Lung (tissue), 11 donors: ENCODE measurements at regions not wholly inside any gene's neighbourhood (a gene's known extent, or its start where the extent isn't known, plus 50 kb on each side); places are given as distances from the start of the nearest gene placed in this dataset.

Source experiments
- ATAC-seq: fragments of 200-7000 bp; cut with Tn5 transposase; one replicate; pipeline ENCODE4 v1.9.1; 2020; ENCODE audit warnings: moderate number of reproducible peaks; ENCODE audit not compliant: insufficient read depth, low FRiP score
- DNase-seq, 3 donors: peaks; one replicate each; pipeline ENCODE4 v3.0.0-alpha.2; 2013 to 2017
- H3K27ac ChIP-seq, 2 donors: one replicate each; pipeline ENCODE4 v1.5.1; 2013; ENCODE audit warnings: mild to moderate bottlenecking in 2 of 2, moderate library complexity in 2 of 2, control low read depth in 1 of 2, inconsistent platforms in 1 of 2, low read depth in 1 of 2, low read length in 1 of 2
- H3K27me3 ChIP-seq, 3 donors: one replicate each; pipeline ENCODE4 v1.5.1; 2013; ENCODE audit warnings: low read length in 2 of 3; ENCODE audit not compliant: control insufficient read depth in 3 of 3, insufficient read depth in 3 of 3
- H3K36me3 ChIP-seq, 4 donors: one replicate each; pipeline ENCODE4 v1.5.1; 2013; ENCODE audit warnings: low read length in 4 of 4, mild to moderate bottlenecking in 1 of 4, moderate library complexity in 1 of 4; ENCODE audit not compliant: control insufficient read depth in 4 of 4, insufficient read depth in 4 of 4
- H3K4me1 ChIP-seq, 5 donors: one replicate each; pipeline ENCODE4 v1.5.1; 2013; ENCODE audit warnings: low read length in 5 of 5, mild to moderate bottlenecking in 2 of 5, moderate library complexity in 1 of 5; ENCODE audit not compliant: control insufficient read depth in 5 of 5, insufficient read depth in 5 of 5
- H3K4me3 ChIP-seq: one replicate; pipeline ENCODE4 v1.5.1; 2013; ENCODE audit warnings: mild to moderate bottlenecking, control low read depth, moderate library complexity
- H3K9ac ChIP-seq, 2 donors: one replicate each; pipeline ENCODE4 v1.5.1; 2013; ENCODE audit warnings: low read length in 2 of 2, control low read depth in 1 of 2; ENCODE audit not compliant: insufficient read depth in 1 of 2
- H3K9me3 ChIP-seq, 4 donors: one replicate each; pipeline ENCODE4 v1.5.1; 2013; ENCODE audit warnings: low read length in 3 of 4, mild to moderate bottlenecking in 1 of 4, moderate library complexity in 1 of 4; ENCODE audit not compliant: control insufficient read depth in 4 of 4, insufficient read depth in 3 of 4
- WGBS, 2 donors: extraction: QIAGEN DNeasy Blood & Tissue Kit; methylation state at CpG; one replicate each; pipeline ENCODE4 v1.1.7; 2013; 5-methylcytosine and 5-hydroxymethylcytosine counted together
- TF ChIP-seq, protein P1 (sequence below): IDR thresholded peaks from 2 replicates; pipeline ENCODE4 v1.5.1; 2012; ENCODE audit warnings: mild to moderate bottlenecking; ENCODE audit errors: control extremely low read depth, extremely low read depth
- donor health status: control.
- donor health status: control.
- donor health status: Bipolar disorder and iron deficiency.
- donor health status: healthy.
- donor health status: DM: yes; HTN: yes; CAD: no.

GRCh38 chr3:177731644-177732268 lies 534.5 kb upstream of the TBL1XR1 start:
- ATAC-seq (no peak), DNase-seq (no peak)
- no peaks in the 10 kb centered on the region for H3K36me3 ChIP-seq
- no peak overlapping the region for H3K4me3 ChIP-seq
- TF ChIP-seq, protein P1, sequence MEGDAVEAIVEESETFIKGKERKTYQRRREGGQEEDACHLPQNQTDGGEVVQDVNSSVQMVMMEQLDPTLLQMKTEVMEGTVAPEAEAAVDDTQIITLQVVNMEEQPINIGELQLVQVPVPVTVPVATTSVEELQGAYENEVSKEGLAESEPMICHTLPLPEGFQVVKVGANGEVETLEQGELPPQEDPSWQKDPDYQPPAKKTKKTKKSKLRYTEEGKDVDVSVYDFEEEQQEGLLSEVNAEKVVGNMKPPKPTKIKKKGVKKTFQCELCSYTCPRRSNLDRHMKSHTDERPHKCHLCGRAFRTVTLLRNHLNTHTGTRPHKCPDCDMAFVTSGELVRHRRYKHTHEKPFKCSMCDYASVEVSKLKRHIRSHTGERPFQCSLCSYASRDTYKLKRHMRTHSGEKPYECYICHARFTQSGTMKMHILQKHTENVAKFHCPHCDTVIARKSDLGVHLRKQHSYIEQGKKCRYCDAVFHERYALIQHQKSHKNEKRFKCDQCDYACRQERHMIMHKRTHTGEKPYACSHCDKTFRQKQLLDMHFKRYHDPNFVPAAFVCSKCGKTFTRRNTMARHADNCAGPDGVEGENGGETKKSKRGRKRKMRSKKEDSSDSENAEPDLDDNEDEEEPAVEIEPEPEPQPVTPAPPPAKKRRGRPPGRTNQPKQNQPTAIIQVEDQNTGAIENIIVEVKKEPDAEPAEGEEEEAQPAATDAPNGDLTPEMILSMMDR = no peak
- H3K9me3 ChIP-seq = no peaks in the 10 kb centered on the region
- H3K27ac ChIP-seq = no peak overlapping the region
- H3K4me1 ChIP-seq = peaks cover 0 to 25% (median 0%) of the 10 kb centered on the region in 5 donors
- 88 to 93% methylated on average over 3 of the region's 3 CpGs for WGBS, 2 donors
- H3K9ac ChIP-seq = no peak overlapping the region
- no peaks in the 10 kb centered on the region for H3K27me3 ChIP-seq

GRCh38 chr3:177733233-177733632 lies 536.0 kb upstream of the TBL1XR1 start:
- DNase-seq = no peak
- Histone ChIP-seq H3K4me3 (no peak overlapping the region), H3K9ac (no peak overlapping the region), H3K27ac (no peak overlapping the region), H3K9me3 (no peaks in the 10 kb centered on the region), H3K27me3 (no peaks in the 10 kb centered on the region), H3K4me1 (peaks cover 0 to 25% (median 0%) of the 10 kb centered on the region in 5 donors), H3K36me3 (no peaks in the 10 kb centered on the region)
- TF ChIP-seq, protein P1 = no peak
- WGBS, 2 donors = 84 to 87% methylated on average over 1 of the region's 1 CpG
- ATAC-seq = no peak

DNA sequence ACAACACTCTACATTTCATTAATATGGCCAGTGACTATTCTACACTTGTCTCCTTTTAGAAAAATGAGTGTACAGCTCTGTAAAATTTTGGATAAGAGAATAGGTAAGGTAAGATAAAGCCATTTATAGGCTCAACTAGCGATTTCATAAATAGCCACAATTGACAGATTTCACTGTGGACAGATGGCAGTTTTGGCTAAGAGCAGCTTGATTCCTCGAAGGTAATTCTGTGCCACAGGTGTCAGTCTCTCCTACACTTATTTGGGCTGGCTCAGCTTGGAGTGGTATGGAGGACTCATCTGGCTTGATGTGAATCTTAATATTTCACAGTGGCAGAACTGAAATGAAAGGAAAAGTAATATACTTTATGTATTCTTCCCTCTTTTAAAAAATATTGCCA lies 536.7 kb upstream of the TBL1XR1 start:
- H3K27ac ChIP-seq = no peak overlapping the region
- TF ChIP-seq, protein P1 = no peak
- no peaks in the 10 kb centered on the region for H3K36me3 ChIP-seq
- peaks cover 0 to 25% (median 0%) of the 10 kb centered on the region in 5 donors for H3K4me1 ChIP-seq
- DNase-seq (no peak), ATAC-seq (no peak)
- no peak overlapping the region for H3K9ac ChIP-seq
- 94 to 97% methylated on average over 2 of the region's 2 CpGs for WGBS, 2 donors
- H3K9me3 ChIP-seq = no peaks in the 10 kb centered on the region
- no peak overlapping the region for H3K4me3 ChIP-seq
- H3K27me3 ChIP-seq = no peaks in the 10 kb centered on the region

GRCh38 chr3:177735431-177735830 lies 538.1 kb upstream of the TBL1XR1 start:
- Histone ChIP-seq H3K4me3 (no peak overlapping the region), H3K27me3 (no peaks in the 10 kb centered on the region), H3K4me1 (peaks cover 0 to 26% (median 0%) of the 10 kb centered on the region in 5 donors), H3K27ac (no peak overlapping the region), H3K9me3 (no peaks in the 10 kb centered on the region), H3K36me3 (no peaks in the 10 kb centered on the region), H3K9ac (no peak overlapping the region)
- ATAC-seq (no peak), DNase-seq (no peak)
- TF ChIP-seq, protein P1 = no peak
- WGBS, 2 donors = 89 to 90% methylated on average over 2 of the region's 2 CpGs
